ENCODE measurements at regions not wholly inside any gene's neighbourhood (a gene's known extent, or its start where the extent isn't known, plus 50 kb on each side); places are given as distances from the start of the nearest gene placed in this dataset.
"Not testable (repeated sequence)": the region's sequence is repeated elsewhere in the genome, so short reads cannot be mapped to it uniquely, and the experiment has no call there.

GRCh38 chr13:50424993-50425392 lies 409.7 kb downstream of the KCNRG start:
- H3K4me3 ChIP-seq, result no peak overlapping the region
- WGBS, 5 donors, result 90 to 100% (median 92%) methylated on average over 2 of the region's 2 CpGs
- TF ChIP-seq CTCF (IDR thresholded peaks at IDR 0.05) (no peak), EP300 (IDR thresholded peaks at IDR 0.05) (no peak)
- H3K4me1 ChIP-seq, result peaks cover 10 to 20% (median 14%) of the 10 kb centered on the region in 4 donors
- H3K27me3 ChIP-seq, result no peaks in the 10 kb centered on the region
- H3K36me3 ChIP-seq, result no peaks in the 10 kb centered on the region
- intact Hi-C loops (cut with DNase I; ENCODE audit: low total_unique reads), result no loop called here
- DNase-seq, result no peak
- no peak overlapping the region for H3K27ac ChIP-seq
- no peaks in the 10 kb centered on the region for H3K9me3 ChIP-seq

- Histone ChIP-seq H3K27me3 (no peaks in the 10 kb centered on the region), H3K36me3 (no peaks in the 10 kb centered on the region), H3K9me3 (no peaks in the 10 kb centered on the region), H3K27ac (no peak overlapping the region), H3K4me1 (peaks cover 10 to 17% (median 13%) of the 10 kb centered on the region in 4 donors), H3K4me3 (no peak overlapping the region)
- intact Hi-C loops (cut with DNase I; ENCODE audit: low total_unique reads), result no loop called here
- DNase-seq, result no peak
- TF ChIP-seq POLR2AphosphoS5 (IDR thresholded peaks at IDR 0.05), result no peak
- no peak for TF ChIP-seq POLR2A (IDR thresholded peaks at IDR 0.05)
- TF ChIP-seq CTCF (IDR thresholded peaks at IDR 0.05), result no peak
- TF ChIP-seq EP300 (IDR thresholded peaks at IDR 0.05), result no peak
Observed at GRCh38 chr13:50425772-50426171, 410.5 kb downstream of the KCNRG start.

GRCh38 chr13:50426927-50427326 lies 411.7 kb downstream of the KCNRG start:
- Histone ChIP-seq H3K9me3 (no peaks in the 10 kb centered on the region), H3K36me3 (no peaks in the 10 kb centered on the region), H3K27me3 (no peaks in the 10 kb centered on the region), H3K4me1 (peaks cover 6 to 8% (median 7%) of the 10 kb centered on the region in 4 donors), H3K4me3 (no peak overlapping the region), H3K27ac (no peak overlapping the region)
- intact Hi-C loops (cut with DNase I; ENCODE audit: low total_unique reads), result no loop called here
- DNase-seq, result no peak
- TF ChIP-seq EP300 (IDR thresholded peaks at IDR 0.05) (no peak), POLR2A (IDR thresholded peaks at IDR 0.05) (no peak), CTCF (IDR thresholded peaks at IDR 0.05) (no peak), POLR2AphosphoS5 (IDR thresholded peaks at IDR 0.05) (no peak)

- H3K4me3 ChIP-seq; H3K4me1 ChIP-seq; H3K27ac ChIP-seq; H3K9me3 ChIP-seq; intact Hi-C loops (cut with DNase I; ENCODE audit: low total_unique reads); H3K36me3 ChIP-seq; DNase-seq; H3K27me3 ChIP-seq: not testable (repeated sequence)
- WGBS, 5 donors, result 87 to 98% (median 91%) methylated on average over 9 of the region's 9 CpGs
Observed at GRCh38 chr13:50427511-50427910, 412.3 kb downstream of the KCNRG start.

GRCh38 chr13:50428183-50428877 lies 413.1 kb downstream of the KCNRG start:
- H3K27ac ChIP-seq, result no peak overlapping the region
- H3K27me3 ChIP-seq, result no peaks in the 10 kb centered on the region
- H3K36me3 ChIP-seq, result no peaks in the 10 kb centered on the region
- H3K9me3 ChIP-seq, result no peaks in the 10 kb centered on the region
- DNase-seq, result no peak
- intact Hi-C loops (cut with DNase I; ENCODE audit: low total_unique reads), result no loop called here
- no peaks in the 10 kb centered on the region for H3K4me1 ChIP-seq
- TF ChIP-seq POLR2A (IDR thresholded peaks at IDR 0.05) (no peak), EP300 (IDR thresholded peaks at IDR 0.05) (no peak), POLR2AphosphoS5 (IDR thresholded peaks at IDR 0.05) (no peak), CTCF (IDR thresholded peaks at IDR 0.05) (no peak)
- no peak overlapping the region for H3K4me3 ChIP-seq
- WGBS, 5 donors, result 86 to 94% (median 89%) methylated on average over 1 of the region's 1 CpG
